OCI-LY3 (cell line): ENCODE measurements at regions not wholly inside any gene's neighbourhood (a gene's known extent, or its start where the extent isn't known, plus 50 kb on each side); places are given as distances from the start of the nearest gene placed in this dataset.

ENCODE experiments used
- H2AFZ ChIP-seq: fragments of 200-600, 300-600 bp; shearing (Covaris generic); 2 replicates; pipeline ENCODE4 v1.6.0; 2014; ENCODE audit warnings: antibody characterized with exemption, low read depth, low read length
- H3K27ac ChIP-seq: fragments of 200-600, 300-600 bp; sonication (generic); 2 replicates; pipeline ENCODE4 v1.5.1; 2014; ENCODE audit warnings: mild to moderate bottlenecking, low read length, moderate library complexity, mixed read lengths
- H3K27me3 ChIP-seq: fragments of 200-600, 300-600 bp; sonication (generic); 2 replicates; pipeline ENCODE4 v1.6.1; 2014; ENCODE audit warnings: low read depth, low read length, mixed read lengths
- H3K36me3 ChIP-seq: fragments of 200-600, 300-600 bp; sonication (generic); replicated peaks from 2 replicates; pipeline ENCODE3; 2014; ENCODE audit warnings: low read depth, low read length, mixed read lengths
- H3K4me1 ChIP-seq: fragments of 300-600, 200-600 bp; sonication (generic); 2 replicates; pipeline ENCODE4 v1.6.1; 2014; ENCODE audit warnings: low read length, mixed read lengths
- H3K4me2 ChIP-seq: fragments of 200-600, 300-600 bp; sonication (generic); 2 replicates; pipeline ENCODE4 v1.6.1; 2014; ENCODE audit warnings: low read length, mixed read lengths
- H3K4me3 ChIP-seq: fragments of 300-600, 200-600 bp; sonication (generic); 2 replicates; pipeline ENCODE4 v1.5.1; 2014; ENCODE audit warnings: antibody characterized with exemption, mild to moderate bottlenecking, low read length, moderate library complexity
- H3K79me2 ChIP-seq: fragments of 300-600, 200-600 bp; shearing (Covaris generic); 2 replicates; pipeline ENCODE4 v1.6.1; 2014; ENCODE audit warnings: mild to moderate bottlenecking, low read length, mixed read lengths
- H3K9ac ChIP-seq: fragments of 300-600, 200-600 bp; shearing (Covaris generic); 2 replicates; pipeline ENCODE4 v1.6.0; 2014; ENCODE audit warnings: mild to moderate bottlenecking, low read length, moderate library complexity
- H3K9me3 ChIP-seq: fragments of 200-600, 300-600 bp; shearing (Covaris generic); 2 replicates; pipeline ENCODE4 v1.6.1; 2014; ENCODE audit warnings: low read length, mixed read lengths; ENCODE audit not compliant: insufficient read depth
- H4K20me1 ChIP-seq: fragments of 200-600, 300-600 bp; sonication (generic); 2 replicates; pipeline ENCODE4 v1.6.1; 2016; ENCODE audit warnings: low read length, mixed read lengths; ENCODE audit not compliant: insufficient read depth
- CTCF ChIP-seq: fragments of 200-600, 300-600 bp; sonication (generic); IDR thresholded peaks from 2 replicates; pipeline ENCODE4 v1.5.1; 2014; ENCODE audit warnings: antibody characterized with exemption, low read length, low read depth
- EZH2phosphoT487 ChIP-seq: fragments of 200-600 bp; shearing (Covaris generic); IDR thresholded peaks from 2 replicates; pipeline ENCODE4 v1.6.1; 2018; ENCODE audit warnings: antibody characterized with exemption, mixed run types, low read depth

DNA sequence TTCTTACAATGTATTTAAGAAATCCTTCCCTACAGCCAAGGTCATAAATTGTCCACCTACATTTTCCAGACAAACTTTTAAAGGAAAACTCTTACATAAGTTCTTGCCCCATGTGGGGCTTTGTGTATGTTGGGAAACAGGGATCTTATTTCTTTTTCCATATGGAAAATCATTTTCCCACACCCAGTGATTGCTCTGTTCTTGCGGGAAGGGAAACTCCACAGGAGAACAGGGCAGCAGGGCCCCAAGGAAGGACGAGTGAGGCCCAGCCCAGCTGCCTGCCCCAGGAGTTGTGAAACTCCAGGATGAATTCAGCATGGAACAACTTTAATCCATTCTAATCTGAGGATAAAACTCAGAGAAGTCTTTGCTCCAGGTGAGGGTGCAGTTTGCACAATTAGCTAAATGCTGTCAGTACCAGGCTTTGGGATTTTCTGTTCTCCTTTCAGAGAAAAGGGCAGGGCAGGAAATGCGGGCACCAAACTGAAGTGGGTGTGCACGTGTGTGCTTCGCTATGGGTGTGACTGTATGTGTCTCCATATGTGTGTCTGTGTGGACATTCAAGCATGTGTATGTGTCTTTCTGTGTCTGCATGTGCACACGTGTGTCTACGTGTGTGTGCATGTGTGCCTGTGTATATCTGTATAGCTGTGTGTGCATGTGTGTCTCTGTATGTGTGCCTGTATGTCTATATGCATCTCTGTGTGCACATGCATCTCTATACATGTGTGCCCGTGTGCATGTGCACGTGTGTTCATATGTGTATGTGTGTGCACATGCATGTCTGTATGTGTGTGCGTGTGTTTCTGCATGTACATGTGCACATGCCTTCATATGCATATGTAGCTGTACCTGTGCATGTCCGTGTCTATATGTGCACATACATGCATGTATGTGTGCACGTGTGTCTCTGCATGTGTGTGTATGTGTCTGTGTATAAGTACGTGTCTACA, 102.0 kb upstream of the FAM20C start:
- TF ChIP-seq EZH2phosphoT487 (no peak), CTCF (no peak)
- no peaks in the 10 kb centered on the region for H3K79me2 ChIP-seq
- H3K9ac ChIP-seq = no peak overlapping the region
- H3K27me3 ChIP-seq = no peaks in the 10 kb centered on the region
- no peaks in the 10 kb centered on the region for H3K4me1 ChIP-seq
- no peaks in the 10 kb centered on the region for H3K9me3 ChIP-seq
- H4K20me1 ChIP-seq = no peaks in the 10 kb centered on the region
- no peak overlapping the region for H3K27ac ChIP-seq
- no peaks in the 10 kb centered on the region for H3K36me3 ChIP-seq
- no peak overlapping the region for H2AFZ ChIP-seq
- H3K4me3 ChIP-seq = no peak overlapping the region
- H3K4me2 ChIP-seq = no peak overlapping the region

- H3K79me2 ChIP-seq = no peaks in the 10 kb centered on the region
- H3K4me1 ChIP-seq = no peaks in the 10 kb centered on the region
- no peaks in the 10 kb centered on the region for H3K36me3 ChIP-seq
- no peak overlapping the region for H3K4me2 ChIP-seq
- no peak overlapping the region for H2AFZ ChIP-seq
- TF ChIP-seq EZH2phosphoT487 = no peak
- TF ChIP-seq CTCF = no peak
- no peaks in the 10 kb centered on the region for H4K20me1 ChIP-seq
- no peak overlapping the region for H3K4me3 ChIP-seq
- H3K27ac ChIP-seq = no peak overlapping the region
- no peaks in the 10 kb centered on the region for H3K27me3 ChIP-seq
- no peak overlapping the region for H3K9ac ChIP-seq
- no peaks in the 10 kb centered on the region for H3K9me3 ChIP-seq
Observed at GRCh38 chr7:91396-92175, 100.8 kb upstream of the FAM20C start.

- no peaks in the 10 kb centered on the region for H3K79me2 ChIP-seq
- no peak for TF ChIP-seq CTCF
- no peak for TF ChIP-seq EZH2phosphoT487
- H3K9ac ChIP-seq = no peak overlapping the region
- no peak overlapping the region for H3K4me3 ChIP-seq
- H4K20me1 ChIP-seq = no peaks in the 10 kb centered on the region
- H3K27ac ChIP-seq = no peak overlapping the region
- no peaks in the 10 kb centered on the region for H3K4me1 ChIP-seq
- H2AFZ ChIP-seq = no peak overlapping the region
- no peaks in the 10 kb centered on the region for H3K9me3 ChIP-seq
- H3K36me3 ChIP-seq = no peaks in the 10 kb centered on the region
- H3K4me2 ChIP-seq = no peak overlapping the region
- H3K27me3 ChIP-seq = no peaks in the 10 kb centered on the region
Observed at GRCh38 chr7:92231-92674, 100.1 kb upstream of the FAM20C start.
